ENCODE measurements at regions not wholly inside any gene's neighbourhood (a gene's known extent, or its start where the extent isn't known, plus 50 kb on each side); places are given as distances from the start of the nearest gene placed in this dataset.

DNA sequence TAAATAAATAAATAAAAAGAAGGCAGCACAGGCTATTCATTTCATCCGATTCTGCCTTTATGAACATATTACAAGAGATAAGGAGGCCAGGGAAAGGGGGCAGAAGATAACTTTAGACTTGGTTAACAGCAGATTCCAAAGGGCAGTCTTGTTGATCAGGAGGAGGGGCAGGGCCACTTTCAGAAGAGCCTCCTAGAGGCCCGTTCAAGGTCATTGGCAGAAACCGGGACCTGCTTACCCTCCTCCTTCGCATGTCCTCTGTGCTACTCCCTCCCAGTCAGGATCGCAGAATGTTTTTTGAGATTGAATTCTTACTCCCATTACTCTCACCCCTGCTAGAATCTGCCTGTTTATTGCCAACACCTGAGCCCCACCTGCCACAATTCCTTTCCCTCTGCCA lies 217.0 kb upstream of the IPO5 start:
- TF ChIP-seq, protein P1, sequence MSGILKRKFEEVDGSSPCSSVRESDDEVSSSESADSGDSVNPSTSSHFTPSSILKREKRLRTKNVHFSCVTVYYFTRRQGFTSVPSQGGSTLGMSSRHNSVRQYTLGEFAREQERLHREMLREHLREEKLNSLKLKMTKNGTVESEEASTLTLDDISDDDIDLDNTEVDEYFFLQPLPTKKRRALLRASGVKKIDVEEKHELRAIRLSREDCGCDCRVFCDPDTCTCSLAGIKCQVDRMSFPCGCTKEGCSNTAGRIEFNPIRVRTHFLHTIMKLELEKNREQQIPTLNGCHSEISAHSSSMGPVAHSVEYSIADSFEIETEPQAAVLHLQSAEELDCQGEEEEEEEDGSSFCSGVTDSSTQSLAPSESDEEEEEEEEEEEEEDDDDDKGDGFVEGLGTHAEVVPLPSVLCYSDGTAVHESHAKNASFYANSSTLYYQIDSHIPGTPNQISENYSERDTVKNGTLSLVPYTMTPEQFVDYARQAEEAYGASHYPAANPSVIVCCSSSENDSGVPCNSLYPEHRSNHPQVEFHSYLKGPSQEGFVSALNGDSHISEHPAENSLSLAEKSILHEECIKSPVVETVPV (CRISPR knock-in tag; IDR thresholded peaks at IDR 0.05) = no peak
- TF ChIP-seq, protein P2, sequence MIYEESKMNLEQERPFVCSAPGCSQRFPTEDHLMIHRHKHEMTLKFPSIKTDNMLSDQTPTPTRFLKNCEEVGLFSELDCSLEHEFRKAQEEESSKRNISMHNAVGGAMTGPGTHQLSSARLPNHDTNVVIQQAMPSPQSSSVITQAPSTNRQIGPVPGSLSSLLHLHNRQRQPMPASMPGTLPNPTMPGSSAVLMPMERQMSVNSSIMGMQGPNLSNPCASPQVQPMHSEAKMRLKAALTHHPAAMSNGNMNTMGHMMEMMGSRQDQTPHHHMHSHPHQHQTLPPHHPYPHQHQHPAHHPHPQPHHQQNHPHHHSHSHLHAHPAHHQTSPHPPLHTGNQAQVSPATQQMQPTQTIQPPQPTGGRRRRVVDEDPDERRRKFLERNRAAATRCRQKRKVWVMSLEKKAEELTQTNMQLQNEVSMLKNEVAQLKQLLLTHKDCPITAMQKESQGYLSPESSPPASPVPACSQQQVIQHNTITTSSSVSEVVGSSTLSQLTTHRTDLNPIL (CRISPR knock-in tag; IDR thresholded peaks at IDR 0.05; ENCODE audit: low read depth) = no peak
- TF ChIP-seq CSDC2 (CRISPR knock-in tag; IDR thresholded peaks at IDR 0.05) (no peak), PPARA (CRISPR knock-in tag; IDR thresholded peaks at IDR 0.05; ENCODE audit: borderline replicate concordance) (no peak), BACH2 (CRISPR knock-in tag; IDR thresholded peaks at IDR 0.05; ENCODE audit: borderline replicate concordance) (no peak), SNAI2 (CRISPR knock-in tag; IDR thresholded peaks at IDR 0.05) (no peak), ISL1 (CRISPR knock-in tag; IDR thresholded peaks at IDR 0.05) (no peak), ZNF8 (CRISPR knock-in tag; IDR thresholded peaks at IDR 0.05) (no peak), RARB (CRISPR knock-in tag; IDR thresholded peaks at IDR 0.05) (no peak), ESRRG (CRISPR knock-in tag; IDR thresholded peaks at IDR 0.05) (no peak), GLIS3 (CRISPR knock-in tag; IDR thresholded peaks at IDR 0.05) (no peak), OSR1 (CRISPR knock-in tag; IDR thresholded peaks at IDR 0.05) (no peak)
- TF ChIP-seq, protein P3, sequence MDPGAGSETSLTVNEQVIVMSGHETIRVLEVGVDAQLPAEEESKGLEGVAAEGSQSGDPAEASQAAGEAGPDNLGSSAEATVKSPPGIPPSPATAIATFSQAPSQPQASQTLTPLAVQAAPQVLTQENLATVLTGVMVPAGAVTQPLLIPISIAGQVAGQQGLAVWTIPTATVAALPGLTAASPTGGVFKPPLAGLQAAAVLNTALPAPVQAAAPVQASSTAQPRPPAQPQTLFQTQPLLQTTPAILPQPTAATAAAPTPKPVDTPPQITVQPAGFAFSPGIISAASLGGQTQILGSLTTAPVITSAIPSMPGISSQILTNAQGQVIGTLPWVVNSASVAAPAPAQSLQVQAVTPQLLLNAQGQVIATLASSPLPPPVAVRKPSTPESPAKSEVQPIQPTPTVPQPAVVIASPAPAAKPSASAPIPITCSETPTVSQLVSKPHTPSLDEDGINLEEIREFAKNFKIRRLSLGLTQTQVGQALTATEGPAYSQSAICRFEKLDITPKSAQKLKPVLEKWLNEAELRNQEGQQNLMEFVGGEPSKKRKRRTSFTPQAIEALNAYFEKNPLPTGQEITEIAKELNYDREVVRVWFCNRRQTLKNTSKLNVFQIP (CRISPR knock-in tag; IDR thresholded peaks at IDR 0.05; ENCODE audit: borderline replicate concordance, low read depth) = no peak
- no peak for ATAC-seq

DNA sequence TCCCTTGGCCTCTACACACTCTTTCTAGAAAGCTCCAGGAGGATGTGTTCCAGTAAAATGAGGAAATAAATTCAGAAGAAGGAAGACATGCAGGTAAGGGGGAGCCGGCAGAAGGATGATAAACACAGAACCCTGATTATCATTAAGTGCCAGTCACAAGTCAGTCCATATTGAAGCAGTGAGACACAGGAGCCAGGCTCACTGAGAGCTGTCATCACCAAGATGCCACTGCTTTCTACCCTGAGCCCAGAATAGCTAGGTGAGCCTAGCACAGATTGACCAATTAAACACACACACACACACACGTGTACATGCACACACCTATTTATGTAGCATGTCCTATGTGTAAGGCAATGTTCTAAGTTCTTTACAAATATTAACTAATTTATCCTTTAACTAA lies 211.4 kb upstream of the IPO5 start:
- no peak for ATAC-seq
- TF ChIP-seq ESRRG (CRISPR knock-in tag; IDR thresholded peaks at IDR 0.05) = no peak
- no peak for TF ChIP-seq OSR1 (CRISPR knock-in tag; IDR thresholded peaks at IDR 0.05)
- TF ChIP-seq, protein P4, sequence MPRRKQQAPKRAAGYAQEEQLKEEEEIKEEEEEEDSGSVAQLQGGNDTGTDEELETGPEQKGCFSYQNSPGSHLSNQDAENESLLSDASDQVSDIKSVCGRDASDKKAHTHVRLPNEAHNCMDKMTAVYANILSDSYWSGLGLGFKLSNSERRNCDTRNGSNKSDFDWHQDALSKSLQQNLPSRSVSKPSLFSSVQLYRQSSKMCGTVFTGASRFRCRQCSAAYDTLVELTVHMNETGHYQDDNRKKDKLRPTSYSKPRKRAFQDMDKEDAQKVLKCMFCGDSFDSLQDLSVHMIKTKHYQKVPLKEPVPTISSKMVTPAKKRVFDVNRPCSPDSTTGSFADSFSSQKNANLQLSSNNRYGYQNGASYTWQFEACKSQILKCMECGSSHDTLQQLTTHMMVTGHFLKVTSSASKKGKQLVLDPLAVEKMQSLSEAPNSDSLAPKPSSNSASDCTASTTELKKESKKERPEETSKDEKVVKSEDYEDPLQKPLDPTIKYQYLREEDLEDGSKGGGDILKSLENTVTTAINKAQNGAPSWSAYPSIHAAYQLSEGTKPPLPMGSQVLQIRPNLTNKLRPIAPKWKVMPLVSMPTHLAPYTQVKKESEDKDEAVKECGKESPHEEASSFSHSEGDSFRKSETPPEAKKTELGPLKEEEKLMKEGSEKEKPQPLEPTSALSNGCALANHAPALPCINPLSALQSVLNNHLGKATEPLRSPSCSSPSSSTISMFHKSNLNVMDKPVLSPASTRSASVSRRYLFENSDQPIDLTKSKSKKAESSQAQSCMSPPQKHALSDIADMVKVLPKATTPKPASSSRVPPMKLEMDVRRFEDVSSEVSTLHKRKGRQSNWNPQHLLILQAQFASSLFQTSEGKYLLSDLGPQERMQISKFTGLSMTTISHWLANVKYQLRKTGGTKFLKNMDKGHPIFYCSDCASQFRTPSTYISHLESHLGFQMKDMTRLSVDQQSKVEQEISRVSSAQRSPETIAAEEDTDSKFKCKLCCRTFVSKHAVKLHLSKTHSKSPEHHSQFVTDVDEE (CRISPR knock-in tag; IDR thresholded peaks at IDR 0.05) = no peak
- no peak for TF ChIP-seq RARB (CRISPR knock-in tag; IDR thresholded peaks at IDR 0.05)
- TF ChIP-seq ISL1 (CRISPR knock-in tag; IDR thresholded peaks at IDR 0.05) = no peak
- TF ChIP-seq GLIS3 (CRISPR knock-in tag; IDR thresholded peaks at IDR 0.05) = no peak
- no peak for TF ChIP-seq TCF4 (CRISPR knock-in tag; IDR thresholded peaks at IDR 0.05; ENCODE audit: borderline replicate concordance)

DNA sequence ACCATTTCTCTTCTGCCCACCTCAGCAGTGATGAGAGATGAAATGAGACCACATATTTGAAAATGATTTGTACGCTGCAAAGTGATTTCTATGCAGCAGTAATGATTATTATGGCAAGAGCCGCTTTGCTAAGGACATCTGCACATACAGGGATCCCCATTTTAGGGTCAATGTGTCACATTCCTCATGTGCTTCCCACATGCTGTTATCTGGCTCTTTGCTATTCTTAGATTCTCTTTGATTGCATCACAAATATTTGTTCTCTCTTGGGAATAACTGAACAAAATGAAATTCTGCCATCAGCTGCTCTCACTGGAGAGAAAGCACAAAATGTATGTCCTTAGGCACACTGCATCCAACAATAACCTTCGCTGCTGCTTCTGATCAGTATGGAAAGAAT lies 209.5 kb upstream of the IPO5 start:
- no peak for ATAC-seq
- TF ChIP-seq OSR1 (CRISPR knock-in tag; IDR thresholded peaks at IDR 0.05) = no peak
- TF ChIP-seq, protein P3 (CRISPR knock-in tag; IDR thresholded peaks at IDR 0.05; ENCODE audit: borderline replicate concordance, low read depth) = no peak
- TF ChIP-seq CSDC2 (CRISPR knock-in tag; IDR thresholded peaks at IDR 0.05) = no peak
- no peak for TF ChIP-seq PPARA (CRISPR knock-in tag; IDR thresholded peaks at IDR 0.05; ENCODE audit: borderline replicate concordance)
- TF ChIP-seq, protein P1 (CRISPR knock-in tag; IDR thresholded peaks at IDR 0.05) = no peak
- TF ChIP-seq ZC3H10 (CRISPR knock-in tag; IDR thresholded peaks at IDR 0.05) = no peak
- TF ChIP-seq, protein P2 (CRISPR knock-in tag; IDR thresholded peaks at IDR 0.05; ENCODE audit: low read depth) = no peak
- TF ChIP-seq BACH2 (CRISPR knock-in tag; IDR thresholded peaks at IDR 0.05; ENCODE audit: borderline replicate concordance) = no peak
- TF ChIP-seq, protein P5, sequence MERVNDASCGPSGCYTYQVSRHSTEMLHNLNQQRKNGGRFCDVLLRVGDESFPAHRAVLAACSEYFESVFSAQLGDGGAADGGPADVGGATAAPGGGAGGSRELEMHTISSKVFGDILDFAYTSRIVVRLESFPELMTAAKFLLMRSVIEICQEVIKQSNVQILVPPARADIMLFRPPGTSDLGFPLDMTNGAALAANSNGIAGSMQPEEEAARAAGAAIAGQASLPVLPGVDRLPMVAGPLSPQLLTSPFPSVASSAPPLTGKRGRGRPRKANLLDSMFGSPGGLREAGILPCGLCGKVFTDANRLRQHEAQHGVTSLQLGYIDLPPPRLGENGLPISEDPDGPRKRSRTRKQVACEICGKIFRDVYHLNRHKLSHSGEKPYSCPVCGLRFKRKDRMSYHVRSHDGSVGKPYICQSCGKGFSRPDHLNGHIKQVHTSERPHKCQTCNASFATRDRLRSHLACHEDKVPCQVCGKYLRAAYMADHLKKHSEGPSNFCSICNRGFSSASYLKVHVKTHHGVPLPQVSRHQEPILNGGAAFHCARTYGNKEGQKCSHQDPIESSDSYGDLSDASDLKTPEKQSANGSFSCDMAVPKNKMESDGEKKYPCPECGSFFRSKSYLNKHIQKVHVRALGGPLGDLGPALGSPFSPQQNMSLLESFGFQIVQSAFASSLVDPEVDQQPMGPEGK (CRISPR knock-in tag; IDR thresholded peaks at IDR 0.05; ENCODE audit: borderline replicate concordance) = no peak
- no peak for TF ChIP-seq SNAI2 (CRISPR knock-in tag; IDR thresholded peaks at IDR 0.05)
- TF ChIP-seq ESRRG (CRISPR knock-in tag; IDR thresholded peaks at IDR 0.05) = no peak
- TF ChIP-seq, protein P4 (CRISPR knock-in tag; IDR thresholded peaks at IDR 0.05) = no peak
- TF ChIP-seq TCF4 (CRISPR knock-in tag; IDR thresholded peaks at IDR 0.05; ENCODE audit: borderline replicate concordance) = no peak
- no peak for TF ChIP-seq TOX (CRISPR knock-in tag; IDR thresholded peaks at IDR 0.05; ENCODE audit: borderline replicate concordance)
- no peak for TF ChIP-seq GLIS3 (CRISPR knock-in tag; IDR thresholded peaks at IDR 0.05)

Data from SK-N-SH treated with all-trans-retinoic acid at 6 μM for 48 hours (cell line).